HepG2 (cell line): ENCODE measurements at regions not wholly inside any gene's neighbourhood (a gene's known extent, or its start where the extent isn't known, plus 50 kb on each side); places are given as distances from the start of the nearest gene placed in this dataset.

Experiments used
- ATAC-seq: fragments of 200-7000 bp; cut with Tn5 transposase; 3 replicates; pipeline ENCODE4 v1.9.1; 2020; ENCODE audit warnings: mild to moderate bottlenecking, moderate library complexity
- BruUV-seq: library from RNA; stranded (reverse); fragments of 400-500 nt; replicated peaks from 2 replicates; lab custom pipeline; 2021; lab: Mats Ljungman, UMichigan
- CTCF ChIA-PET: fragments of 300-600 bp; formaldehyde crosslinking; extraction: SDS; loops from one replicate; lab custom pipeline; 2021; ENCODE audit warnings: low total read pairs, inconsistent platforms, low intra/inter-chr PET ratio; lab: Yijun Ruan, JAX
- POLR2A ChIA-PET: fragments of 350-600 bp; sonication (Branson Sonifier 250); formaldehyde crosslinking; loops from one replicate; lab custom pipeline; 2020; ENCODE audit warnings: antibody characterized with exemption, inconsistent platforms; lab: Yijun Ruan, JAX
- DNase-seq: peaks from one replicate; pipeline ENCODE4 v3.0.0-alpha.2; 2015; ENCODE audit warnings: low spot score
- FAIRE-seq: peaks from 3 replicates; lab custom pipeline; 2011; peaks lifted over from hg19 to GRCh38; lab: Jason Lieb, UNC
- H2AFZ ChIP-seq: one replicate; pipeline ENCODE4 v1.6.1; 2011; ENCODE audit warnings: low read length, inconsistent platforms
- H3K27ac ChIP-seq: fragments of 300-600 bp; 3 replicates; pipeline ENCODE4 v1.8.0; 2011; ENCODE audit warnings: mixed run types, mild to moderate bottlenecking, mixed read lengths, low read length, inconsistent platforms; ENCODE audit not compliant: insufficient read depth; ENCODE audit errors: extremely low read length
- H3K27me3 ChIP-seq, 2 experiments: fragments of 200-600 bp in 1 of 2; 2 replicates in 1 of 2; 3 replicates in 1 of 2; pipeline versions ENCODE4 v1.6.0 to v1.8.0; 2011; ENCODE audit warnings: low read length in 2 of 2, mild to moderate bottlenecking in 2 of 2, moderate library complexity in 2 of 2, inconsistent platforms in 1 of 2; ENCODE audit not compliant: insufficient read depth in 2 of 2, control insufficient read depth in 1 of 2
- H3K36me3 ChIP-seq, 2 experiments: fragments of 200-600 bp in 1 of 2; replicated peaks in 1 of 2; 2 replicates in 1 of 2; 3 replicates in 1 of 2; pipeline versions ENCODE4 v1.5.1 to v1.8.0; 2011; ENCODE audit warnings: low read length in 2 of 2, inconsistent platforms in 1 of 2; ENCODE audit not compliant: insufficient read depth in 2 of 2, control insufficient read depth in 1 of 2
- H3K4me1 ChIP-seq: 2 replicates; pipeline ENCODE4 v1.5.1; 2012; ENCODE audit warnings: low read length, inconsistent platforms; ENCODE audit not compliant: insufficient read depth
- H3K4me2 ChIP-seq: 2 replicates; pipeline ENCODE4 v1.6.0; 2011; ENCODE audit warnings: low read depth, low read length, inconsistent platforms
- H3K4me3 ChIP-seq, 3 experiments: fragments of 200-600 bp in 1 of 3; sonication (generic), shearing (Covaris generic) in 1 of 3; replicated peaks in 1 of 3; 2 replicates each; pipeline ENCODE4 v1.5.1; 2011 to 2016; ENCODE audit warnings: low read length in 3 of 3, inconsistent platforms in 2 of 3, low read depth in 2 of 3, mild to moderate bottlenecking in 2 of 3, control low read depth in 1 of 3, mixed read lengths in 1 of 3; ENCODE audit not compliant: insufficient read depth in 1 of 3
- H3K79me2 ChIP-seq: one replicate; pipeline ENCODE4 v1.6.1; 2011; ENCODE audit warnings: low read length, inconsistent platforms; ENCODE audit not compliant: insufficient read depth
- H3K9ac ChIP-seq: 2 replicates; pipeline ENCODE4 v1.6.0; 2011; ENCODE audit warnings: mild to moderate bottlenecking, low read depth, low read length, inconsistent platforms; ENCODE audit not compliant: insufficient read depth
- H3K9me3 ChIP-seq: 2 replicates; pipeline ENCODE4 v1.5.1; 2012; ENCODE audit warnings: mild to moderate bottlenecking, low read length
- H4K20me1 ChIP-seq: 2 replicates; pipeline ENCODE4 v1.6.0; 2011; ENCODE audit warnings: inconsistent platforms, mild to moderate bottlenecking, low read length, moderate library complexity; ENCODE audit not compliant: insufficient read depth
- BCLAF1 ChIP-seq: fragments of 450-650 bp; IDR thresholded peaks from 2 replicates; pipeline ENCODE4 v1.6.1; 2017; ENCODE audit warnings: mild to moderate bottlenecking
- BRD4 ChIP-seq: sonication (generic); formaldehyde crosslinking; IDR thresholded peaks from 2 replicates; pipeline ENCODE4 v1.4.0; 2020; ENCODE audit warnings: missing genetic modification reagents
- CERS6 ChIP-seq: sonication (generic); formaldehyde crosslinking; IDR thresholded peaks from 2 replicates; pipeline ENCODE4 v1.5.0; 2020; ENCODE audit warnings: missing genetic modification reagents
- GABPB1 ChIP-seq: IDR thresholded peaks from 2 replicates; pipeline ENCODE4 v1.6.1; 2016; ENCODE audit warnings: mild to moderate bottlenecking, missing genetic modification reagents, moderate library complexity, missing compliant biosample characterization
- YEATS2 ChIP-seq: sonication (generic); formaldehyde crosslinking; IDR thresholded peaks from 2 replicates; pipeline ENCODE4 v1.4.0; 2020; ENCODE audit warnings: missing genetic modification reagents, borderline replicate concordance
- ZNF609 ChIP-seq: sonication (generic); formaldehyde crosslinking; IDR thresholded peaks from 2 replicates; pipeline ENCODE4 v1.4.0; 2020; ENCODE audit warnings: mild to moderate bottlenecking, missing genetic modification reagents, borderline replicate concordance
- ZNF646 ChIP-seq: sonication (generic); formaldehyde crosslinking; IDR thresholded peaks from 2 replicates; pipeline ENCODE4 v1.9.0; 2021; ENCODE audit warnings: mild to moderate bottlenecking, missing genetic modification reagents
- ZNF768 ChIP-seq: sonication (generic); formaldehyde crosslinking; IDR thresholded peaks from 2 replicates; pipeline ENCODE4 v1.4.0; 2020; ENCODE audit warnings: missing genetic modification reagents
- ZNF776 ChIP-seq: sonication (generic); formaldehyde crosslinking; IDR thresholded peaks from 2 replicates; pipeline ENCODE4 v1.4.0; 2020; ENCODE audit warnings: mild to moderate bottlenecking, missing genetic modification reagents
- WGBS: methylation state at CpG from one replicate; pipeline ENCODE4 v1.1.6; 2017; ENCODE audit warnings: low lambda C conversion rate; 5-methylcytosine and 5-hydroxymethylcytosine counted together
- in situ Hi-C: cut with HindIII; loops from 2 replicates; pipeline ENCODE4 v1.10.0; 2017; ENCODE audit warnings: low pct_unique_long_range_greater_than_20kb; ENCODE audit not compliant: extremely low pct_ligation_motif_present
- intact Hi-C: fragments of 100-400 bp; cut with micrococcal nuclease; formaldehyde crosslinking; loops from one replicate; pipeline ENCODE4 v1.10.0; 2022; ENCODE audit not compliant: unreplicated experiment

GRCh38 chr18:44518091-44518615 is 162.5 kb upstream of the SETBP1 start:
- FAIRE-seq (no peak), ATAC-seq (no peak), DNase-seq (no peak)
- Histone ChIP-seq H3K4me2 (no peak overlapping the region), H3K4me3 (no peak overlapping the region), H3K36me3 (no peaks in the 10 kb centered on the region), H3K27me3 (no peaks in the 10 kb centered on the region), H3K4me1 (no peaks in the 10 kb centered on the region), H3K9me3 (peaks cover 62% of the 10 kb centered on the region), H3K27ac (no peak overlapping the region), H3K79me2 (no peaks in the 10 kb centered on the region), H2AFZ (no peak overlapping the region), H3K9ac (no peak overlapping the region), H4K20me1 (no peaks in the 10 kb centered on the region)
- POLR2A ChIA-PET: no interaction called here
- 3% methylated on average over 4 of the region's 4 CpGs for WGBS
- intact Hi-C loops (no loop called here), in situ Hi-C loops (no loop called here)
- CTCF ChIA-PET: no interaction called here
- BruUV-seq: no TSS peak
- TF ChIP-seq ZNF776 (no peak), ZNF768 (CRISPR knock-in tag) (no peak), YEATS2 (CRISPR knock-in tag) (no peak), GABPB1 (no peak), ZNF646 (no peak), BCLAF1 (no peak), BRD4 (CRISPR knock-in tag) (no peak), ZNF609 (CRISPR knock-in tag) (no peak), CERS6 (CRISPR knock-in tag) (no peak)
